ENCODE measurements at regions not wholly inside any gene's neighbourhood (a gene's known extent, or its start where the extent isn't known, plus 50 kb on each side); places are given as distances from the start of the nearest gene placed in this dataset.
"Not testable (repeated sequence)": the region's sequence is repeated elsewhere in the genome, so short reads cannot be mapped to it uniquely, and the experiment has no call there.

DNA sequence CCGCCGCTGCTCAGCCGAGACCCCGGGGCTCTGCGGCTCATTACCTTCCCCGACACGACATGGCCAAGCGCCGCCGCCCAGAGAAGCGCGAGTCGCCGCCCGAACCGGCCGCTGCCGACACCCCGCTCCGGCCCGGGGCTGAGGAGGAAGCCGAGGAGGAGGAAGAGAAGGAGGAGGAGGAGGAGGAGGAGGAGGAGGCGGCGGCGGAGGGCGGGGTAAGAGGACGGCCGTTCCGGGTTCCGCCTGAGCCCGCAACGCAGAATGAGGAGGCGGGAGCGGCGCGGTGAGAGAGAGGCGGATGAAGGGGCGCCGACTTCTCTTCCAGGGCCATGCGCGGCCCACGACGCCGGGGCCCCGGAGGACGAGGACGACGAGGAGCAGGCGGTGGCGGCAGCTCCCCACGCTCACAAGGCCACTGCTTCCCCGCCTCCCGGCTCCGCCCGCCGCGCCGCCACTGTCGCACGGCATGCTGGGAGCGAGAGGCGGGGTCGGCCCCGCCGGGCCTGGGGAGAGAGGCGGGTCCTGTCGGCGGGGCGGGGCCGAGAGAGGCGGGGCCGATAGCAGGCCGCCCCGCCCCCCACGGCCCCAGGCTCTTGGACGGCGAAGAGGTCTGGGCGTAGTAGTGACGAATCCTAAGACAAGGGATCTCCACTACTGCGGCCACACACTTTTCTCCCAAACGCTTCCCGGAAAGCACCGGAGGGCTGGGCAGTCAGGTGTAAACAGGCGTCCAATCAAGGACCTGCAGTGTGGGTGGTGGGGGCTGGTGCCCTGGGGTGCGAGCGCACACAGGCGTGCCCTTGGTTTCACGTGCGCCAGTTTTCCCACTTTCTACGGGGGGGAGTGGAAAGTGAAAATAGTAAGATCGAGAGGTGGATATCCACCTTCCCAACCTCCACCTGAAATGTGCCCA, 67.9 kb upstream of the SPN start:
- peak overlapping the region; percentile 93 for H3K9ac ChIP-seq (ENCODE audit: insufficient read depth, low read depth, low read length)
- H3K4me3 ChIP-seq (replicated peaks in 1 of 3; ENCODE audit: insufficient read depth in 1 of 3, low read depth in 2 of 3, low read length in 3 of 3), result peak overlapping the region; percentile 59 to 90 (median 84); a peak in 5 of 6 replicates
- peak; percentile 79 for DNase-seq (ENCODE audit: low spot score)
- H3K4me2 ChIP-seq (ENCODE audit: low read depth, low read length), result peak overlapping the region; percentile 93
- H3K9me3 ChIP-seq (ENCODE audit: low read length); FAIRE-seq; H3K27me3 ChIP-seq (ENCODE audit: control insufficient read depth in 1 of 2, insufficient read depth in 2 of 2, low read length in 2 of 2); H4K20me1 ChIP-seq (ENCODE audit: insufficient read depth, low read length); H2AFZ ChIP-seq (ENCODE audit: low read length); H3K36me3 ChIP-seq (replicated peaks in 1 of 2; ENCODE audit: control insufficient read depth in 1 of 2, insufficient read depth in 2 of 2, low read length in 2 of 2); CTCF ChIA-PET (ENCODE audit: low intra/inter-chr PET ratio, low total read pairs); intact Hi-C loops (cut with micrococcal nuclease; ENCODE audit: unreplicated experiment): not testable (repeated sequence)
- TSS peak; percentile 78 for BruUV-seq (replicated peaks)
- peaks cover 43% of the 10 kb centered on the region for H3K4me1 ChIP-seq (ENCODE audit: insufficient read depth, low read length)
- 7% methylated on average over 49 of the region's 91 CpGs for WGBS (ENCODE audit: low lambda C conversion rate)
- in situ Hi-C loops (cut with HindIII; ENCODE audit: extremely low pct_ligation_motif_present, low pct_unique_long_range_greater_than_20kb), result loop anchor here (25.0 kb wide), 1 partner anchor 742 kb away; no protein-coding TSS in a partner anchor
- H3K27ac ChIP-seq (ENCODE audit: extremely low read length, insufficient read depth, low read length), result peak overlapping the region; percentile 94
- H3K79me2 ChIP-seq (ENCODE audit: insufficient read depth, low read length), result peaks cover 31% of the 10 kb centered on the region
- peak; percentile 78 for ATAC-seq
- POLR2A ChIA-PET, result interaction anchor here (1.0 to 1.5 kb wide), 2 partner anchors 8 to 84 kb away, joined by 4 to 13 read pairs; partner anchors contain the start of gene QPRT
- TF ChIP-seq GATAD1 (CRISPR knock-in tag; IDR thresholded peaks at IDR 0.05) (peak; percentile 69), SUZ12 (IDR thresholded peaks at IDR 0.05; ENCODE audit: low read depth, low read length) (peak; percentile 32; the same call in 1 of the 2 replicates), ZNF878 (CRISPR knock-in tag; IDR thresholded peaks at IDR 0.05) (peak; percentile 63), ELF3 (CRISPR knock-in tag; IDR thresholded peaks at IDR 0.05) (peak; percentile 17), DMAP1 (CRISPR knock-in tag; IDR thresholded peaks at IDR 0.05) (peak; percentile 59), ARID4A (CRISPR knock-in tag; IDR thresholded peaks at IDR 0.05; ENCODE audit: borderline replicate concordance) (peak; percentile 79; the same call in 1 of the 2 replicates), AGO1 (IDR thresholded peaks at IDR 0.05; ENCODE audit: low read depth, low read length, poor library complexity, severe bottlenecking) (peak; percentile 53), PHF8 (CRISPR knock-in tag; IDR thresholded peaks at IDR 0.05) (peak; percentile 69), ZBTB43 (CRISPR knock-in tag; conservative IDR thresholded peaks at IDR 0.05) (peak; percentile 46; the same call in 1 of the 2 replicates), ZEB1 (IDR thresholded peaks at IDR 0.05; ENCODE audit: insufficient replicate concordance, low read depth) (peak; percentile 40), RXRB (CRISPR knock-in tag; IDR thresholded peaks at IDR 0.05; ENCODE audit: borderline replicate concordance) (peak; percentile 36; the same call in 1 of the 2 replicates), AGO2 (optimal IDR thresholded peaks at IDR 0.05; ENCODE audit: low read depth, low read length) (peak; percentile 42), SP4 (CRISPR knock-in tag; IDR thresholded peaks at IDR 0.05) (peak; percentile 98), GMEB1 (CRISPR knock-in tag; IDR thresholded peaks at IDR 0.05; ENCODE audit: borderline replicate concordance) (peak; percentile 75), ZNF451 (CRISPR knock-in tag; IDR thresholded peaks at IDR 0.05) (peak; percentile 76), KLF16 (CRISPR knock-in tag; IDR thresholded peaks at IDR 0.05) (peak in 1 of 2 experiments; percentile 77; a peak in 1 of 4 replicates), SP5 (CRISPR knock-in tag; IDR thresholded peaks at IDR 0.05; ENCODE audit: borderline replicate concordance, low read depth) (peak; percentile 98)

Data from HepG2 (cell line).